Lung (tissue), 11 donors: ENCODE measurements at regions not wholly inside any gene's neighbourhood (a gene's known extent, or its start where the extent isn't known, plus 50 kb on each side); places are given as distances from the start of the nearest gene placed in this dataset.

Source experiments
- ATAC-seq: fragments of 200-7000 bp; cut with Tn5 transposase; one replicate; pipeline ENCODE4 v1.9.1; 2020; ENCODE audit warnings: moderate number of reproducible peaks; ENCODE audit not compliant: insufficient read depth, low FRiP score
- DNase-seq, 3 donors: peaks; one replicate each; pipeline ENCODE4 v3.0.0-alpha.2; 2013 to 2017
- H3K27ac ChIP-seq, 2 donors: one replicate each; pipeline ENCODE4 v1.5.1; 2013; ENCODE audit warnings: mild to moderate bottlenecking in 2 of 2, moderate library complexity in 2 of 2, control low read depth in 1 of 2, inconsistent platforms in 1 of 2, low read depth in 1 of 2, low read length in 1 of 2
- H3K27me3 ChIP-seq, 3 donors: one replicate each; pipeline ENCODE4 v1.5.1; 2013; ENCODE audit warnings: low read length in 2 of 3; ENCODE audit not compliant: control insufficient read depth in 3 of 3, insufficient read depth in 3 of 3
- H3K36me3 ChIP-seq, 4 donors: one replicate each; pipeline ENCODE4 v1.5.1; 2013; ENCODE audit warnings: low read length in 4 of 4, mild to moderate bottlenecking in 1 of 4, moderate library complexity in 1 of 4; ENCODE audit not compliant: control insufficient read depth in 4 of 4, insufficient read depth in 4 of 4
- H3K4me1 ChIP-seq, 5 donors: one replicate each; pipeline ENCODE4 v1.5.1; 2013; ENCODE audit warnings: low read length in 5 of 5, mild to moderate bottlenecking in 2 of 5, moderate library complexity in 1 of 5; ENCODE audit not compliant: control insufficient read depth in 5 of 5, insufficient read depth in 5 of 5
- H3K4me3 ChIP-seq: one replicate; pipeline ENCODE4 v1.5.1; 2013; ENCODE audit warnings: mild to moderate bottlenecking, control low read depth, moderate library complexity
- H3K9ac ChIP-seq, 2 donors: one replicate each; pipeline ENCODE4 v1.5.1; 2013; ENCODE audit warnings: low read length in 2 of 2, control low read depth in 1 of 2; ENCODE audit not compliant: insufficient read depth in 1 of 2
- H3K9me3 ChIP-seq, 4 donors: one replicate each; pipeline ENCODE4 v1.5.1; 2013; ENCODE audit warnings: low read length in 3 of 4, mild to moderate bottlenecking in 1 of 4, moderate library complexity in 1 of 4; ENCODE audit not compliant: control insufficient read depth in 4 of 4, insufficient read depth in 3 of 4
- CTCF ChIP-seq: IDR thresholded peaks from 2 replicates; pipeline ENCODE4 v1.5.1; 2012; ENCODE audit warnings: mild to moderate bottlenecking; ENCODE audit errors: control extremely low read depth, extremely low read depth
- WGBS, 2 donors: extraction: QIAGEN DNeasy Blood & Tissue Kit; methylation state at CpG; one replicate each; pipeline ENCODE4 v1.1.7; 2013; 5-methylcytosine and 5-hydroxymethylcytosine counted together
- donor health status: control.
- donor health status: control.
- donor health status: Bipolar disorder and iron deficiency.
- donor health status: healthy.
- donor health status: DM: yes; HTN: yes; CAD: no.

GRCh38 chr11:134552749-134553148 lies 140.7 kb upstream of the B3GAT1 start:
- ATAC-seq: no peak

GRCh38 chr11:134545521-134545920 lies 133.5 kb upstream of the B3GAT1 start:
- ATAC-seq: no peak
- peaks cover 0 to 2% (median 0%) of the 10 kb centered on the region in 4 donors for H3K9me3 ChIP-seq
- no peak for TF ChIP-seq CTCF
- no peak for DNase-seq
- no peak overlapping the region for H3K9ac ChIP-seq
- no peaks in the 10 kb centered on the region for H3K27me3 ChIP-seq
- no peaks in the 10 kb centered on the region for H3K36me3 ChIP-seq
- peaks cover 0 to 2% (median 0%) of the 10 kb centered on the region in 5 donors for H3K4me1 ChIP-seq
- H3K27ac ChIP-seq: no peak overlapping the region
- no peak overlapping the region for H3K4me3 ChIP-seq
- 86 to 92% methylated on average over 5 of the region's 5 CpGs for WGBS, 2 donors

More at GRCh38 chr11:134552749-134553148, 140.7 kb upstream of the B3GAT1 start:
- Histone ChIP-seq H3K27me3 (no peaks in the 10 kb centered on the region), H3K4me3 (no peak overlapping the region), H3K9me3 (no peaks in the 10 kb centered on the region), H3K4me1 (no peaks in the 10 kb centered on the region), H3K27ac (no peak overlapping the region), H3K36me3 (no peaks in the 10 kb centered on the region), H3K9ac (no peak overlapping the region)
- TF ChIP-seq CTCF: no peak
- WGBS, 2 donors: 55 to 58% methylated on average over 1 of the region's 1 CpG
- no peak for DNase-seq

GRCh38 chr11:134544095-134544815 lies 132.2 kb upstream of the B3GAT1 start:
- no peaks in the 10 kb centered on the region for H3K36me3 ChIP-seq
- WGBS, 2 donors: 83 to 85% methylated on average over 14 of the region's 14 CpGs
- no peak for ATAC-seq

More at GRCh38 chr11:134544095-134544815, 132.2 kb upstream of the B3GAT1 start:
- H3K27ac ChIP-seq: no peak overlapping the region
- no peak for DNase-seq
- peaks cover 0 to 2% (median 0%) of the 10 kb centered on the region in 4 donors for H3K9me3 ChIP-seq
- H3K9ac ChIP-seq: no peak overlapping the region
- H3K4me3 ChIP-seq: no peak overlapping the region
- no peaks in the 10 kb centered on the region for H3K27me3 ChIP-seq
- peaks cover 0 to 2% (median 0%) of the 10 kb centered on the region in 5 donors for H3K4me1 ChIP-seq
- TF ChIP-seq CTCF: no peak
